ENCODE measurements at regions not wholly inside any gene's neighbourhood (a gene's known extent, or its start where the extent isn't known, plus 50 kb on each side); places are given as distances from the start of the nearest gene placed in this dataset.

DNA sequence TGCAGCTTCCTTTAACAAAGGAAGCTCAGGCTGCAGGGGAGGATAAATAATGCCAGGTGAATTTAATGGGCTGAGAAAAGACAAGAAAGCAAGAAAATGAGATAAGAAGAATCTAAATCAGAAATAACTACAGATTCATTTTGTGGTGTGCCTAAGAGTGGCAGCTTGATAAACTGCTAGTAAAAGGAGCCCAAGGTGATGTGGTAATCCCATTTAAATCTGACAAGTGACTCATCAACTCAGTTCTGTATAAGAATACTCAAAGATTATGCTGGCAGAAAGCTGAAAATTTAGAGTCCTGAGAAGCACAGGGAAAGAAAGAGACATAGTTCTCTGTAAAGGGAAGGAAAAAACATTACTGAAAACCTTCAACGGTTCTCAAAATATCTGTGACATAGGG is 109.4 kb upstream of the PDE1C start:
- TF ChIP-seq, protein P1, sequence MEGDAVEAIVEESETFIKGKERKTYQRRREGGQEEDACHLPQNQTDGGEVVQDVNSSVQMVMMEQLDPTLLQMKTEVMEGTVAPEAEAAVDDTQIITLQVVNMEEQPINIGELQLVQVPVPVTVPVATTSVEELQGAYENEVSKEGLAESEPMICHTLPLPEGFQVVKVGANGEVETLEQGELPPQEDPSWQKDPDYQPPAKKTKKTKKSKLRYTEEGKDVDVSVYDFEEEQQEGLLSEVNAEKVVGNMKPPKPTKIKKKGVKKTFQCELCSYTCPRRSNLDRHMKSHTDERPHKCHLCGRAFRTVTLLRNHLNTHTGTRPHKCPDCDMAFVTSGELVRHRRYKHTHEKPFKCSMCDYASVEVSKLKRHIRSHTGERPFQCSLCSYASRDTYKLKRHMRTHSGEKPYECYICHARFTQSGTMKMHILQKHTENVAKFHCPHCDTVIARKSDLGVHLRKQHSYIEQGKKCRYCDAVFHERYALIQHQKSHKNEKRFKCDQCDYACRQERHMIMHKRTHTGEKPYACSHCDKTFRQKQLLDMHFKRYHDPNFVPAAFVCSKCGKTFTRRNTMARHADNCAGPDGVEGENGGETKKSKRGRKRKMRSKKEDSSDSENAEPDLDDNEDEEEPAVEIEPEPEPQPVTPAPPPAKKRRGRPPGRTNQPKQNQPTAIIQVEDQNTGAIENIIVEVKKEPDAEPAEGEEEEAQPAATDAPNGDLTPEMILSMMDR (IDR thresholded peaks at IDR 0.05; ENCODE audit: control insufficient read depth, extremely low read depth, insufficient read depth), result no peak
- no peak for DNase-seq (ENCODE audit: low read depth)

DNA sequence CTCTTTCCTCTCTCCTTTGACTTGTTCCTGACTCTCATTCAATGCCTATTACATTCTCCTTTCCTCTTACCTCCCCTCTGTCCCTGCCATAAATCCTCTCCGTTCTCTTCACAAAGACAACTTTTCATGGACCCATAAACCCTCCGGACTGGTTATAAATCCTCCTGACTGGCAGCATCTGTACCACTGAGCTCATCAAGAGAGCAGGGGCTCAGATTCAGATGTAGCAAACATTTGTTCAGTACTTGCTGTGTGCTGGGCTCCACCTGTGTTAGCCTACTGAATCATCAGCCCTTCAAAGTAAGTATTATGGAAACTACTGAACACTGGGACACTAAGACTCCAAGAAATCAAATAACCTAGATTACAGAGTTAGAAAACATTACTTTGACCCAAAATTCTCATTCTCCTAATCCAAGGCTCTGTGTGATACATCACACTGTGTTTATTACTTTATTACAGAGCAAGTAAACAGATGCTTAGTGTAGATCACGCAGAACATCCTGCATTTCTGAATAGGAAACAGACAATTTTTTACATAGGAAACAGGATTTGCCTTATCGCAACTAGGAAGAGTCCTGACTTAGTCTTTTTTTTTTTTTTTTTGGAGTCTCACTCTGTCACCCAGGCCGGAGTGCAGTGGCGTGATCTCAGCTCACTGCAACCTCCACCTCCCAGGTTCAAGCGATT is 108.6 kb upstream of the PDE1C start:
- no peak overlapping the region for H3K4me3 ChIP-seq (ENCODE audit: low read depth, low read length)
- DNase-seq (ENCODE audit: low read depth), result no peak
- TF ChIP-seq, protein P1 (IDR thresholded peaks at IDR 0.05; ENCODE audit: control insufficient read depth, extremely low read depth, insufficient read depth), result no peak

More for the DNA sequence above, 109.4 kb upstream of the PDE1C start:
- no peak overlapping the region for H3K4me3 ChIP-seq (ENCODE audit: low read depth, low read length)

DNA sequence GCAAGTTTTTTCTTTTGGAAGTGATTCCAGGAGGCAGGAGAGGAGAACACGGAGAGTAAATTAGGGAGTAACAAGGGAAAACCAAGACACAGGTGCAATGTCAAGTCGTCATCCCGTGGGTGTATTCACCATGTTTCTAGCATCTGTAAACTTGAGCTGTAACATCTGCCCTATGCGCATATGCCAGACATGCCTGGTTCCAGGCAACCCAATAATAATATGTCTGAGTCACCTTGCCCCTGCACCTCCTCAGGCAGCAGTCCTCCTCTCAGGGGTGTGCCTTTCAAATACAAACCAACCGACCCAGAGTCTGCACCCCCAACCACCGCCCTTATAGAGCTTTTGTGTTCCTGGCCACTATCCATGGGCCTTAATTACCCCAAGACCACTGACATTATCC is 107.0 kb upstream of the PDE1C start:
- H3K4me3 ChIP-seq (ENCODE audit: low read depth, low read length), result no peak overlapping the region
- DNase-seq (ENCODE audit: low read depth), result no peak
- TF ChIP-seq, protein P1 (IDR thresholded peaks at IDR 0.05; ENCODE audit: control insufficient read depth, extremely low read depth, insufficient read depth), result no peak

DNA sequence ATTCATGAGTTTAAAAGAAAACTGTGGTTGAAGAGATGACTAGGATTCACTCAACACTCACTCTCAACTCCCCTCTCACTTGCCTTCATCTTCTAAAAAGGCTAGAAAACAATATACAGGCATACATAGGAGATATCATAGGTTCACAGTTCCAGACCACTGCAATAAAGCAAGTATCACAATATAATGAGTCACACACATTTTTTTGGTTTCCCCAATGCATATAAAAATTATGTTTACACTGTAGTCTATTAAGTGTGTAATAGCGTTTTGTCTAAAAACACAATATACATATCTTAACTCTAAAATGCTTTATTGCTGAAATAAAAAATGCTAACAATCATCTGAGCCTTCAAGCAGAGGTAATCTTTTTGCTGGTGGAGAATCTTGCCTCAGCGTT is 104.9 kb upstream of the PDE1C start:
- no peak for DNase-seq (ENCODE audit: low read depth)
- H3K4me3 ChIP-seq (ENCODE audit: low read depth, low read length), result no peak overlapping the region
- TF ChIP-seq, protein P1 (IDR thresholded peaks at IDR 0.05; ENCODE audit: control insufficient read depth, extremely low read depth, insufficient read depth), result no peak

DNA sequence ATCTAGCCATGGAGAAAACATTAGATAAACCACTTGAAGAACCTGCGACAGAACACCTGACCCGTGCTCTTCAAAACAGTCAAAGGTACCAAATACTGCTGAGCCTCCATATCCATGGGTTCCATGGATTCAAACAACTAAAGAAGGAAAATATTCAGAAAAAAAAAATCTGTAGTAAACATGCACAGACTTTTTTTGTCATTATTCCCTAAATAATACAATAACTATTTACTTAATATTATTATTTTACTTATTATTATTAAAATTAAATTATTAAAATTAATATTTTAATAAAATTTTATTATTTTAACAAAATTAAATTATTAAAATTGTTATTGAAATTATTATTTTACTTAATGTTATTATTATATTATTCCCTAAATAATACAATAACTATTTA is 101.0 kb upstream of the PDE1C start:
- no peak for DNase-seq (ENCODE audit: low read depth)
- TF ChIP-seq, protein P1 (IDR thresholded peaks at IDR 0.05; ENCODE audit: control insufficient read depth, extremely low read depth, insufficient read depth), result no peak
- no peak overlapping the region for H3K4me3 ChIP-seq (ENCODE audit: low read depth, low read length)

DNA sequence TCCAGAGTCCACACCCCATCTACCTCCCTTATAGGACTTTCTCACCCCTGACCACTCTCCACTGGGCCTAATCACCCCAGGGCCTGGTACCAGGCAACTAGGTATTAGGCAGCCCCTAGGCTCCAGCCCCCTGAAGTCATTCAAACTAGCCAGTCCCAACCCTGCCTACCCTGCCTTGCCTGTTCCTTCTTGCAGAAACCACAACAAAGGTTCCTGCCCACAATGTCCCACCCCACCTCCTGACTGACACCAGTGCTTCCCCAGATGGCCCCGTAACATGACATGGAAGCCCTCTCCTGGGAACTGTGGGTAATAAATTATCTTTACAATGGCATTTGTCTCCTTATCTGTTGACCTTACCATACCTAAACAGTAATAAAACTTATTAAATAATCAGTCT is 100.6 kb upstream of the PDE1C start:
- H3K4me3 ChIP-seq (ENCODE audit: low read depth, low read length), result no peak overlapping the region
- TF ChIP-seq, protein P1 (IDR thresholded peaks at IDR 0.05; ENCODE audit: control insufficient read depth, extremely low read depth, insufficient read depth), result no peak
- no peak for DNase-seq (ENCODE audit: low read depth)

DNA sequence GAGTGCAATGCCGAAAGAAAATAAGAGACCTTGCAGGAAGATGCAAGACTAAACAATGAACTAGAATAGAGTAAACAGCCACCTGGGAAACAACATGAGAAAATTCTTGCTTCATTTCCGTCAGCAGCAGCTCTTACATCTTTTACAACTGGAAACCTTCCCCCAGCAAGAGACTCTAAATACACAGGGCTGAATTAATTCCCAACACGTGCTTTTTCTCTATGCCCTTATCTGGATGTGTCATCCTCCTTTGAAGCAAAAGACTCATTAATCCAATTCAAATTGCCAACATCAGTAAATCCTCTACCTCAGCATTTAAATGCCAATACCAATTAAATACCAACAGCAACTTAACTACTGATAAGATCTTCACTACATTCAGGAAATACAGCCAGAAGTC is 99.0 kb upstream of the PDE1C start:
- H3K4me3 ChIP-seq (ENCODE audit: low read depth, low read length), result no peak overlapping the region
- DNase-seq (ENCODE audit: low read depth), result no peak
- TF ChIP-seq, protein P1 (IDR thresholded peaks at IDR 0.05; ENCODE audit: control insufficient read depth, extremely low read depth, insufficient read depth), result no peak
